Dedifferentiated amniotic fluid mesenchymal stem cell (primary cell): ENCODE measurements at regions not wholly inside any gene's neighbourhood (a gene's known extent, or its start where the extent isn't known, plus 50 kb on each side); places are given as distances from the start of the nearest gene placed in this dataset.
A peak's percentile ranks its signal among the peaks of the same experiment; 100 is the strongest.

Source experiments
- DNase-seq: peaks from one replicate; pipeline ENCODE4 v3.0.0-alpha.2; 2016; ENCODE audit errors: extremely low spot score

DNA sequence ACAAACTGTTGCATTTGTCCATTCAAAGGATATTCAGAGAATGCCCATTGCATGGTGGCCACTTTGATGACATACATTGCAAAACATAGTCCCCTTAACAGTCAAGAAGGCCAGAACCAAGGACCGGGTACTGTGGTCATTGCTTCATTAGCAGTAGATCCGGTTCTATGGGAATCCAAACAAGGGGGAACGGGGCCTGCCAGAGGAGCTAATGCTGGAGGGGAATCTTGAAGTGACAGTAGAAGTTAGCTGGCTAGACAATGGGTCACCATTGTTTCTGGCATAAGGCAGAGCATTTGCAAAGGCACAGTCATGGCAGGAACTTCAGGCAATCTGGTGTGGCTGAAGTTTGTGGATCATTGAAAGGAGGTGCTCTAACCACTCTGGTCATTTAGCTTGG is 279.7 kb downstream of the SS18 start:
- no peak for DNase-seq

GRCh38 chr18:25805939-25806338 is 284.5 kb downstream of the SS18 start:
- no peak for DNase-seq

DNA sequence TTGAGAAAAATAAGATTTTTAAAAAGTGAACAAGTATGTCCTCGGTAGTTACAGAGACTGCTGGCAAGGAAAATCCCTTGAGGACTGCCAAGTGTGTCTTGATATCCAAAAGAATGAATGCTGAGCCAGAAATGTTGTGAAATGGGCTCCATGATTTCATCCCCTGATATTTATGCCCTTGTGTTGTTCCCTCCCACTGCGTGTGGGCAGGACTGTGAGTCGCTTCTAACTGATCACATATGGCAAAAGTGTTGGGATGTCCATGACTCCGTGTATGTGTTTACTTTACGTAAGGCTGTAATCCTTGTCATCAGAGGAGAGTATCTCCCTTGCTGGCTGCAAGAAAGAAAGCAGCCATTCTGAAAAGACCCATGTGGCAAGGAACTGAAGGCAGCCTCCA is 285.1 kb downstream of the SS18 start:
- peak; percentile 51 for DNase-seq

- DNase-seq = no peak
Measured at GRCh38 chr18:25799231-25799630, 291.2 kb downstream of the SS18 start.

- DNase-seq = no peak
Measured at GRCh38 chr18:25798046-25798445, 292.4 kb downstream of the SS18 start.

DNA sequence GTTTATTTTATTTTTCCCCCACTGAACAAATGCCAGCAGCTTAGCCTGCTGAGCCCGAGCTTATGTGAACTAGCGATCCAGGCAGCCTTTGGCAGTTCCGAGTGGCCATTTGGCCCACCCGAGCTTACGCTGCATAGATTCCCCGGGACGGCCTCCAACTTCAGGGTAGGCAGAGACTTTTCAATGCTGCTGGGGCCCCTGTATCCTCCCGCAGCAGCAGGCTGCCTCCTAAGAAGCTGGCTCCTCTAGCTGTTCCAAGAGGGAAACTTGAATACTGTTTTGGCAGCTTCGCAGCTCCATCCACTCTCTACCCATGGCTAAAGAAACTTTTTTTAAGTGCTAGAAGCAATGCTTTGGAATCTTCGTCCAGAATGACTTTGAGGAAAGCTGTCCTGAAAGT is 295.2 kb downstream of the SS18 start:
- no peak for DNase-seq

- DNase-seq = no peak
Measured at GRCh38 chr18:25787276-25787675, 303.1 kb downstream of the SS18 start.

GRCh38 chr18:25786758-25787157 is 303.7 kb downstream of the SS18 start:
- DNase-seq = peak; percentile 79

GRCh38 chr18:25780105-25780504 is 310.3 kb downstream of the SS18 start:
- no peak for DNase-seq

- DNase-seq = no peak
Measured at GRCh38 chr18:25771796-25772195, 318.6 kb downstream of the SS18 start.

- no peak for DNase-seq
Measured at GRCh38 chr18:25764777-25765176, 325.6 kb downstream of the SS18 start.

- DNase-seq = no peak
Measured at GRCh38 chr18:25759111-25759510, 331.3 kb downstream of the SS18 start.

GRCh38 chr18:25743646-25744151 is 346.7 kb downstream of the SS18 start:
- DNase-seq = no peak

- DNase-seq = no peak
Measured at GRCh38 chr18:25739376-25739775, 351.0 kb downstream of the SS18 start.

DNA sequence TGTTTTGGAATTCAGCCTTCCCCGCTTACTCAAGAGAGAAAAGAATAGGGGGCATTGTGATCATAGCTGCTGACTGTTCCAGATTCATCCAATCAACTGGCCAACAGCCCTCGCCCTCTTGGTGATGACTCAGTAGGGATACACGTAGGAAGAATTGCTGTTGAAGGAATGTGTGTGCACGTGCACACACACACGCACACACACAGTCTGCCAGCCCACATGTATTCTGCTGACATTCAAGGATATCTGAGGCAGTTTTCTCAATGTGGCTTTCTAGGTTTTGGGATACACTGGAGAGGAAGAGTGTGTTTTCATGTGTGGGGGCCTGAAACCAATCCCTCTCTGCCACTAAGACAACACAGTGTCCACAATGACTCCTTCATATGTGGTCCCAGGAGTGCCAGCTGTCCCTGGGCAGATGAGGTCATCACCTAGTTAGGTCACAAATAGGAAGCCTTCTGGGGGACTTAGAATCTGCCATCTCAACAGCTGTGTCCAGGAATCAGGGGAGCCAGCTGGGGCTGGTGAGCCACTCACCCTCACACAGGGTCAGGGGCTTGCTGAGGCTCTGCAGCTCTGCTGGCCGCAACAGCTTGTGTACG is 352.6 kb downstream of the SS18 start:
- DNase-seq = peak; percentile 51

GRCh38 chr18:25736516-25736915 is 353.9 kb downstream of the SS18 start:
- DNase-seq = no peak

- no peak for DNase-seq
Measured at GRCh38 chr18:25735459-25735858, 355.0 kb downstream of the SS18 start.

GRCh38 chr18:25734336-25734735 is 356.1 kb downstream of the SS18 start:
- no peak for DNase-seq

- DNase-seq = no peak
Measured at GRCh38 chr18:25732862-25733261, 357.6 kb downstream of the SS18 start.

GRCh38 chr18:25729072-25729471 is 361.3 kb downstream of the SS18 start:
- DNase-seq = no peak

GRCh38 chr18:25727281-25727985 is 363.0 kb downstream of the SS18 start:
- no peak for DNase-seq

GRCh38 chr18:25726298-25726697 is 364.1 kb downstream of the SS18 start:
- no peak for DNase-seq

GRCh38 chr18:25725501-25725900 is 364.9 kb downstream of the SS18 start:
- DNase-seq = no peak

DNA sequence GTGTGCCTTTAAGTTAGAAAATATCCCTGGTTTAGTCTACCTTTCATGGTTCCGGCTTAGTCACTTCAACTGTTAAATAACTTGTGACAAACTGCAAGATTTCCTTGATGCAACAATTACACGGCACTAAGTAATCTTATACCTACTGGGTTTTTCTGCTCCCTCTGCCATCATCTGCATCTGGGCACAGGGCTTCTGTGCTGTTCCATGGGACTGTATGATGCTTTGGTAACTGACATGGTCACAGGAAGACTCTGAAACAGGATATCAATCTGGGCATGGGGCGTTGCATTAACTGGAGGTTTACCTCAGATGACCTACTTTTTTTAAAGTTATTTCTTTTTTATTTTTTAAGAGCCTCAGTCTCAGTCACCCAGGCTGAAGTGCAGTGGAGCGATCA is 365.4 kb downstream of the SS18 start:
- DNase-seq = no peak
